SK-N-SH treated with all-trans-retinoic acid at 6 μM for 48 hours (cell line): ENCODE measurements at regions not wholly inside any gene's neighbourhood (a gene's known extent, or its start where the extent isn't known, plus 50 kb on each side); places are given as distances from the start of the nearest gene placed in this dataset.
A peak's percentile ranks its signal among the peaks of the same experiment; 100 is the strongest.

Experiments
- ATAC-seq: fragments of 200-7000 bp; cut with Tn5 transposase; 3 replicates; pipeline ENCODE4 v1.9.1; 2020; ENCODE audit warnings: mild to moderate bottlenecking, moderate library complexity
- ARNTL ChIP-seq: fragments of 450-650 bp; formaldehyde crosslinking; IDR thresholded peaks from 2 replicates; pipeline ENCODE4 v1.5.0; 2020; ENCODE audit warnings: low read depth, mild to moderate bottlenecking, moderate library complexity, borderline replicate concordance
- BACH2 ChIP-seq: fragments of 250-450 bp; sonication (Bioruptor Pico); IDR thresholded peaks from 2 replicates; pipeline ENCODE4 v1.9.0; 2021; ENCODE audit warnings: mild to moderate bottlenecking, borderline replicate concordance
- CSDC2 ChIP-seq: fragments of 250-450 bp; sonication (Bioruptor Pico); IDR thresholded peaks from 2 replicates; pipeline ENCODE4 v1.5.0; 2020; ENCODE audit warnings: mild to moderate bottlenecking, moderate library complexity
- CSRNP3 ChIP-seq: fragments of 250-450 bp; sonication (Bioruptor Pico); IDR thresholded peaks from 2 replicates; pipeline ENCODE4 v1.5.1; 2021; ENCODE audit warnings: mild to moderate bottlenecking, moderate library complexity
- ESRRG ChIP-seq: fragments of 250-450 bp; sonication (Bioruptor Pico); IDR thresholded peaks from 2 replicates; pipeline ENCODE4 v1.6.1; 2021; ENCODE audit warnings: mild to moderate bottlenecking
- GLIS3 ChIP-seq: fragments of 250-450 bp; sonication (Bioruptor Pico); IDR thresholded peaks from 2 replicates; pipeline ENCODE4 v1.5.0; 2020; ENCODE audit warnings: mild to moderate bottlenecking, moderate library complexity
- ISL1 ChIP-seq: fragments of 250-450 bp; sonication (Bioruptor Pico); IDR thresholded peaks from 2 replicates; pipeline ENCODE4 v2.1.2; 2022; ENCODE audit warnings: mild to moderate bottlenecking, moderate library complexity
- OSR1 ChIP-seq: fragments of 250-450 bp; sonication (Bioruptor Pico); IDR thresholded peaks from 2 replicates; pipeline ENCODE4 v1.8.0; 2022; ENCODE audit warnings: moderate library complexity, mild to moderate bottlenecking, inconsistent platforms
- PPARA ChIP-seq: fragments of 250-450 bp; sonication (Bioruptor Pico); IDR thresholded peaks from 2 replicates; pipeline ENCODE4 v1.5.0; 2020; ENCODE audit warnings: mild to moderate bottlenecking, borderline replicate concordance
- RARB ChIP-seq: fragments of 250-450 bp; sonication (Bioruptor Pico); IDR thresholded peaks from 2 replicates; pipeline ENCODE4 v1.8.0; 2021; ENCODE audit warnings: mild to moderate bottlenecking, moderate library complexity
- TCF4 ChIP-seq: fragments of 250-450 bp; sonication (Bioruptor Pico); IDR thresholded peaks from 2 replicates; pipeline ENCODE4 v1.8.0; 2021; ENCODE audit warnings: mild to moderate bottlenecking, moderate library complexity, borderline replicate concordance
- TOX ChIP-seq: fragments of 250-450 bp; sonication (Bioruptor Pico); IDR thresholded peaks from 2 replicates; pipeline ENCODE4 v1.8.0; 2021; ENCODE audit warnings: mild to moderate bottlenecking, moderate library complexity, borderline replicate concordance
- TSHZ2 ChIP-seq: fragments of 250-450 bp; sonication (Bioruptor Pico); IDR thresholded peaks from 2 replicates; pipeline ENCODE4 v1.5.0; 2020; ENCODE audit warnings: mild to moderate bottlenecking, moderate library complexity
- ZC3H10 ChIP-seq: fragments of 250-450 bp; sonication (Bioruptor Pico); IDR thresholded peaks from 2 replicates; pipeline ENCODE4 v1.5.1; 2021; ENCODE audit warnings: mild to moderate bottlenecking, moderate library complexity
- ZFP3 ChIP-seq: fragments of 250-450 bp; sonication (Bioruptor Pico); IDR thresholded peaks from 2 replicates; pipeline ENCODE4 v1.5.0; 2020; ENCODE audit warnings: mild to moderate bottlenecking, moderate library complexity
- ZNF70 ChIP-seq: fragments of 450-650 bp; formaldehyde crosslinking; IDR thresholded peaks from 2 replicates; pipeline ENCODE4 v1.5.0; 2020; ENCODE audit warnings: mild to moderate bottlenecking, moderate library complexity
- ZNF8 ChIP-seq: fragments of 450-650 bp; formaldehyde crosslinking; IDR thresholded peaks from 2 replicates; pipeline ENCODE4 v1.5.0; 2020; ENCODE audit warnings: mild to moderate bottlenecking, moderate library complexity
- TF ChIP-seq, protein P1 (sequence below): fragments of 250-450 bp; sonication (Bioruptor Pico); IDR thresholded peaks from 2 replicates; pipeline ENCODE4 v1.5.1; 2020; ENCODE audit warnings: low read depth, mild to moderate bottlenecking, moderate library complexity
- TF ChIP-seq, protein P2 (sequence below): fragments of 250-450 bp; sonication (Bioruptor Pico); IDR thresholded peaks from 2 replicates; pipeline ENCODE4 v1.8.0; 2021; ENCODE audit warnings: low read depth, mild to moderate bottlenecking, moderate library complexity, borderline replicate concordance
- TF ChIP-seq, protein P3 (sequence below): fragments of 250-450 bp; sonication (Bioruptor Pico); IDR thresholded peaks from 2 replicates; pipeline ENCODE4 v1.8.0; 2020; ENCODE audit warnings: mild to moderate bottlenecking, moderate library complexity, borderline replicate concordance

DNA sequence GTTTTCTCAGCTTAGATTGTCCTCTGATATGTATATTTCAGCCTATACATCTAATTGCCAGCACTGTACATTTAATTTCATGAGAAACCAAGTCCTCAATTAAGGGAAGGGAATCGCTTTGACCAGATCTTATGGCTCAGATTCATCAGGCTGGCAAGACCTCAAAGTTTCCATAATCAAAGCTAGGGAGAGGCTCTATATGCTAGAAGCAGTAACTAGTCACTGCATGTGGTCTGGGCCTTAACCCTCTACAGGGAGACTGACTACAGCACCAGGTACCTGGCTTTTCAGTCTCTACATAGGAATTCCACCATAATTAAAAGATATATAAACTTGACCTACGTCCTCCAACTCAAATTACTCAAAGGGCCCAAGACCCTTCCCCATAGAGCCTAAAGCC lies 97.4 kb upstream of the JAZF1 start:
- TF ChIP-seq CSDC2 (CRISPR knock-in tag) (0 out of 2 replicates have a peak, but pooled peaks have one; percentile 8), ZNF70 (CRISPR knock-in tag) (no peak)
- ATAC-seq = no peak

DNA sequence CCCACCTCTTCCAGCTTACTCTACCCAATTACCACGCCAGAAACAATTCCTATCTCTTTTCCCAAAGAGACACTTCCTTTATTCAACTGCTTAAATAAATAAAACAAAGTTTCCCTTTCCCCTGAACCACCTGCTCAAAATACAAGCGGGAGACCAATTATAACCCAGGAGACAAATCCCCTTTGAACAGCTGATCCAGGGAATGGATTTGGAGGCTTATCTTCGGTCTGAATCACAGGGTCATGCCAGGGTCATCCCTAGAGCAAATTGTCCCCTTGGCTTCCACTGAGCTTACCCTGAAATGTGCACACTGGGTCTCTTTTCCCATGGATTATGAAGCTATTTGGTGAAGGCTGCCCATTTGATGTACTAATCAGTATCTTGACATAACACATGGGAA lies 99.9 kb upstream of the JAZF1 start:
- TF ChIP-seq ZNF70 (CRISPR knock-in tag) (no peak), ZC3H10 (CRISPR knock-in tag) (no peak), BACH2 (no peak), PPARA (CRISPR knock-in tag) (no peak), ZFP3 (CRISPR knock-in tag) (no peak), TSHZ2 (CRISPR knock-in tag) (no peak)
- ATAC-seq = no peak

- TF ChIP-seq ZNF70 (CRISPR knock-in tag) (no peak), PPARA (CRISPR knock-in tag) (no peak), ZNF8 (CRISPR knock-in tag) (no peak), CSRNP3 (CRISPR knock-in tag) (no peak)
- TF ChIP-seq, protein P1, sequence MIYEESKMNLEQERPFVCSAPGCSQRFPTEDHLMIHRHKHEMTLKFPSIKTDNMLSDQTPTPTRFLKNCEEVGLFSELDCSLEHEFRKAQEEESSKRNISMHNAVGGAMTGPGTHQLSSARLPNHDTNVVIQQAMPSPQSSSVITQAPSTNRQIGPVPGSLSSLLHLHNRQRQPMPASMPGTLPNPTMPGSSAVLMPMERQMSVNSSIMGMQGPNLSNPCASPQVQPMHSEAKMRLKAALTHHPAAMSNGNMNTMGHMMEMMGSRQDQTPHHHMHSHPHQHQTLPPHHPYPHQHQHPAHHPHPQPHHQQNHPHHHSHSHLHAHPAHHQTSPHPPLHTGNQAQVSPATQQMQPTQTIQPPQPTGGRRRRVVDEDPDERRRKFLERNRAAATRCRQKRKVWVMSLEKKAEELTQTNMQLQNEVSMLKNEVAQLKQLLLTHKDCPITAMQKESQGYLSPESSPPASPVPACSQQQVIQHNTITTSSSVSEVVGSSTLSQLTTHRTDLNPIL (CRISPR knock-in tag) = no peak
- TF ChIP-seq, protein P2, sequence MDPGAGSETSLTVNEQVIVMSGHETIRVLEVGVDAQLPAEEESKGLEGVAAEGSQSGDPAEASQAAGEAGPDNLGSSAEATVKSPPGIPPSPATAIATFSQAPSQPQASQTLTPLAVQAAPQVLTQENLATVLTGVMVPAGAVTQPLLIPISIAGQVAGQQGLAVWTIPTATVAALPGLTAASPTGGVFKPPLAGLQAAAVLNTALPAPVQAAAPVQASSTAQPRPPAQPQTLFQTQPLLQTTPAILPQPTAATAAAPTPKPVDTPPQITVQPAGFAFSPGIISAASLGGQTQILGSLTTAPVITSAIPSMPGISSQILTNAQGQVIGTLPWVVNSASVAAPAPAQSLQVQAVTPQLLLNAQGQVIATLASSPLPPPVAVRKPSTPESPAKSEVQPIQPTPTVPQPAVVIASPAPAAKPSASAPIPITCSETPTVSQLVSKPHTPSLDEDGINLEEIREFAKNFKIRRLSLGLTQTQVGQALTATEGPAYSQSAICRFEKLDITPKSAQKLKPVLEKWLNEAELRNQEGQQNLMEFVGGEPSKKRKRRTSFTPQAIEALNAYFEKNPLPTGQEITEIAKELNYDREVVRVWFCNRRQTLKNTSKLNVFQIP = no peak
- no peak for ATAC-seq
Measured at GRCh38 chr7:28290496-28290895, 109.9 kb upstream of the JAZF1 start.

- no peak for ATAC-seq
Measured at GRCh38 chr7:28291559-28291958, 111.0 kb upstream of the JAZF1 start.

More at GRCh38 chr7:28291559-28291958, 111.0 kb upstream of the JAZF1 start:
- no peak for TF ChIP-seq CSDC2 (CRISPR knock-in tag)
- TF ChIP-seq PPARA (CRISPR knock-in tag) = no peak
- TF ChIP-seq TSHZ2 (CRISPR knock-in tag) = no peak
- TF ChIP-seq ESRRG = no peak
- TF ChIP-seq TOX (CRISPR knock-in tag) = no peak
- TF ChIP-seq, protein P2 = no peak
- TF ChIP-seq OSR1 (CRISPR knock-in tag) = no peak
- TF ChIP-seq ARNTL = no peak
- TF ChIP-seq BACH2 = no peak
- TF ChIP-seq GLIS3 = no peak
- no peak for TF ChIP-seq TCF4 (CRISPR knock-in tag)
- TF ChIP-seq, protein P1 (CRISPR knock-in tag) = no peak
- TF ChIP-seq, protein P3, sequence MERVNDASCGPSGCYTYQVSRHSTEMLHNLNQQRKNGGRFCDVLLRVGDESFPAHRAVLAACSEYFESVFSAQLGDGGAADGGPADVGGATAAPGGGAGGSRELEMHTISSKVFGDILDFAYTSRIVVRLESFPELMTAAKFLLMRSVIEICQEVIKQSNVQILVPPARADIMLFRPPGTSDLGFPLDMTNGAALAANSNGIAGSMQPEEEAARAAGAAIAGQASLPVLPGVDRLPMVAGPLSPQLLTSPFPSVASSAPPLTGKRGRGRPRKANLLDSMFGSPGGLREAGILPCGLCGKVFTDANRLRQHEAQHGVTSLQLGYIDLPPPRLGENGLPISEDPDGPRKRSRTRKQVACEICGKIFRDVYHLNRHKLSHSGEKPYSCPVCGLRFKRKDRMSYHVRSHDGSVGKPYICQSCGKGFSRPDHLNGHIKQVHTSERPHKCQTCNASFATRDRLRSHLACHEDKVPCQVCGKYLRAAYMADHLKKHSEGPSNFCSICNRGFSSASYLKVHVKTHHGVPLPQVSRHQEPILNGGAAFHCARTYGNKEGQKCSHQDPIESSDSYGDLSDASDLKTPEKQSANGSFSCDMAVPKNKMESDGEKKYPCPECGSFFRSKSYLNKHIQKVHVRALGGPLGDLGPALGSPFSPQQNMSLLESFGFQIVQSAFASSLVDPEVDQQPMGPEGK = no peak
- no peak for TF ChIP-seq ISL1 (CRISPR knock-in tag)
- TF ChIP-seq RARB = no peak
